ENCODE measurements at regions not wholly inside any gene's neighbourhood (a gene's known extent, or its start where the extent isn't known, plus 50 kb on each side); places are given as distances from the start of the nearest gene placed in this dataset.

DNA sequence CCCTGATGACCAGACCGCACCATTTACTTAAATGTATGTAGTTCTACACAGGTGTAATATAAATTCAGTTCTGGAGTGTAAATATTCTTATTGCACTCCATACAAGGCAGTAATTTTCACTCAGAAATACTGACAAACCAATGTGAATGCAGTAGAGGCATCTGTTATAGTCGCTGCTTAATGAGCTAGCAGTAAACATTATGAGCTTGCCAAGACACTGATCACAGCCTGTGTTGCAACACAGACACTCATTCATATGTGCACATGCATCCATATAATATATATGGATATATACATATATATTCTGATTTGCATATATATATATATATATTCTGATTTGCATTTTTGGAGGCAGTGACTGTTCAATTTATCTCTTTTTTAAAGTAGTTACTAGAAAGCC, 435.1 kb upstream of the ST8SIA4 start:
- no peaks in the 10 kb centered on the region for H3K79me1 ChIP-seq (ENCODE audit: low read depth, low read length)
- H3K4me2 ChIP-seq (ENCODE audit: insufficient read depth in 1 of 2, low read depth in 2 of 2, low read length in 2 of 2) = no peak overlapping the region
- H3K9ac ChIP-seq (replicated peaks in 1 of 4; ENCODE audit: extremely low read depth in 1 of 4, low read depth in 3 of 4, low read length in 3 of 4) = no peak overlapping the region
- no peaks in the 10 kb centered on the region for H3K4me1 ChIP-seq (replicated peaks in 1 of 4; ENCODE audit: control insufficient read depth in 3 of 4, insufficient read depth in 4 of 4, low read length in 3 of 4)
- no peak overlapping the region for H3K4ac ChIP-seq (replicated peaks; ENCODE audit: insufficient read length, low read depth, low read length)
- 96% methylated on average over 2 of the region's 2 CpGs; no CpG with 5 or more reads in 1 of the 2 experiments for WGBS, 2 experiments (ENCODE audit: extremely low coverage in 1 of 2, insufficient coverage in 1 of 2, insufficient read length in 1 of 2, insufficient replicate concordance in 2 of 2, low coverage in 1 of 2, low lambda C conversion rate in 2 of 2, missing lambda C conversion rate in 1 of 2)
- DNase-seq (ENCODE audit: low read depth in 1 of 2, low spot score in 2 of 2) = no peak
- FAIRE-seq = no peak
- no peak overlapping the region for H3K14ac ChIP-seq (ENCODE audit: insufficient read length)
- no peak overlapping the region for H2BK120ac ChIP-seq (replicated peaks; ENCODE audit: low read depth, low read length)
- H2AK5ac ChIP-seq (ENCODE audit: low read depth, low read length) = no peak overlapping the region
- no peak for TF ChIP-seq RNF2 (IDR thresholded peaks at IDR 0.05; ENCODE audit: borderline replicate concordance, low read depth, low read length, missing control alignments, poor library complexity, severe bottlenecking)
- TF ChIP-seq MAFK (IDR thresholded peaks at IDR 0.05; ENCODE audit: low read depth, low read length) = no peak
- no peak for TF ChIP-seq SUZ12 (IDR thresholded peaks at IDR 0.05; ENCODE audit: low read length)
- no peak for TF ChIP-seq HDAC2 (IDR thresholded peaks at IDR 0.05; ENCODE audit: borderline replicate concordance in 1 of 2, low read depth in 2 of 2, low read length in 2 of 2)
- no peak for TF ChIP-seq ASH2L (IDR thresholded peaks at IDR 0.05; ENCODE audit: low read length)
- no peak for TF ChIP-seq CEBPB (IDR thresholded peaks at IDR 0.05; ENCODE audit: low read depth, low read length)
- no peak for TF ChIP-seq CBX8 (IDR thresholded peaks at IDR 0.05; ENCODE audit: borderline replicate concordance, low read depth, low read length)
- no peak for TF ChIP-seq ZNF274 (IDR thresholded peaks at IDR 0.05; ENCODE audit: borderline replicate concordance, extremely low read depth, low read length)
- TF ChIP-seq SP2 (IDR thresholded peaks at IDR 0.05; ENCODE audit: low read length) = no peak
- TF ChIP-seq, protein P1, sequence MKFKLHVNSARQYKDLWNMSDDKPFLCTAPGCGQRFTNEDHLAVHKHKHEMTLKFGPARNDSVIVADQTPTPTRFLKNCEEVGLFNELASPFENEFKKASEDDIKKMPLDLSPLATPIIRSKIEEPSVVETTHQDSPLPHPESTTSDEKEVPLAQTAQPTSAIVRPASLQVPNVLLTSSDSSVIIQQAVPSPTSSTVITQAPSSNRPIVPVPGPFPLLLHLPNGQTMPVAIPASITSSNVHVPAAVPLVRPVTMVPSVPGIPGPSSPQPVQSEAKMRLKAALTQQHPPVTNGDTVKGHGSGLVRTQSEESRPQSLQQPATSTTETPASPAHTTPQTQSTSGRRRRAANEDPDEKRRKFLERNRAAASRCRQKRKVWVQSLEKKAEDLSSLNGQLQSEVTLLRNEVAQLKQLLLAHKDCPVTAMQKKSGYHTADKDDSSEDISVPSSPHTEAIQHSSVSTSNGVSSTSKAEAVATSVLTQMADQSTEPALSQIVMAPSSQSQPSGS (IDR thresholded peaks at IDR 0.05; ENCODE audit: low read length) = no peak
- no peak for TF ChIP-seq JUND (IDR thresholded peaks at IDR 0.05; ENCODE audit: low read length)
- TF ChIP-seq HDAC6 (IDR thresholded peaks at IDR 0.05; ENCODE audit: low read depth, low read length) = no peak
- TF ChIP-seq POLR2AphosphoS5 (IDR thresholded peaks at IDR 0.05; ENCODE audit: low read depth, low read length) = no peak
- TF ChIP-seq TCF12 (IDR thresholded peaks at IDR 0.05; ENCODE audit: low read depth, low read length) = no peak
- H4K5ac ChIP-seq (ENCODE audit: insufficient read length, low read depth, low read length) = no peak overlapping the region
- H4K8ac ChIP-seq (ENCODE audit: extremely low read depth, insufficient read depth, low read length) = no peak overlapping the region
- no peak overlapping the region for H2BK15ac ChIP-seq (ENCODE audit: low read length)
- H3K27me3 ChIP-seq (replicated peaks in 1 of 4; ENCODE audit: control insufficient read depth in 3 of 4, extremely low read depth in 1 of 4, insufficient read depth in 3 of 4, low read length in 3 of 4) = no peaks in the 10 kb centered on the region
- H2AFZ ChIP-seq (ENCODE audit: low read length) = no peak overlapping the region
- H3K79me2 ChIP-seq (ENCODE audit: control insufficient read depth in 1 of 2, insufficient read depth in 2 of 2, low read length in 2 of 2) = no peaks in the 10 kb centered on the region
- H2BK12ac ChIP-seq (ENCODE audit: low read depth, low read length) = no peak overlapping the region
- H3K23ac ChIP-seq (ENCODE audit: insufficient read length) = no peak overlapping the region
- no peaks in the 10 kb centered on the region for H4K20me1 ChIP-seq (replicated peaks in 1 of 2; ENCODE audit: control insufficient read depth in 1 of 2, insufficient read depth in 2 of 2, low read length in 2 of 2)
- no peaks in the 10 kb centered on the region for H3K9me3 ChIP-seq (ENCODE audit: insufficient read depth in 2 of 2, low read depth in 1 of 2, low read length in 1 of 2)
- no peak overlapping the region for H4K91ac ChIP-seq (replicated peaks; ENCODE audit: insufficient read length, low read length)
- no peak overlapping the region for H3K27ac ChIP-seq (ENCODE audit: low read depth, low read length)
- no peak overlapping the region for H3K56ac ChIP-seq (replicated peaks; ENCODE audit: insufficient read length, low read depth, low read length)
- H2BK5ac ChIP-seq (ENCODE audit: low read depth, low read length) = no peak overlapping the region
- no peaks in the 10 kb centered on the region for H3K23me2 ChIP-seq (ENCODE audit: low read depth, low read length)
- no peak overlapping the region for H3K4me3 ChIP-seq (ENCODE audit: extremely low read depth in 1 of 4, insufficient read depth in 2 of 4, low read depth in 3 of 4, low read length in 4 of 4)
- CTCF ChIA-PET (ENCODE audit: partially characterized antibody) = no interaction called here
- POLR2A ChIA-PET (ENCODE audit: partially characterized antibody) = no interaction called here
- no peak overlapping the region for H2BK20ac ChIP-seq (ENCODE audit: low read length)
- H3K18ac ChIP-seq (ENCODE audit: extremely low read depth, low read length) = no peak overlapping the region
- no peaks in the 10 kb centered on the region for H3K36me3 ChIP-seq (ENCODE audit: control insufficient read depth in 2 of 4, insufficient read depth in 4 of 4, low read length in 3 of 4)

Measured in H1 (cell line).